HG03571 (cell line): ENCODE measurements at regions not wholly inside any gene's neighbourhood (a gene's known extent, or its start where the extent isn't known, plus 50 kb on each side); places are given as distances from the start of the nearest gene placed in this dataset.
"Not testable (repeated sequence)": the region's sequence is repeated elsewhere in the genome, so short reads cannot be mapped to it uniquely, and the experiment has no call there.

Experiments used
- ATAC-seq: cut with Tn5 transposase; IDR thresholded peaks from one replicate; pipeline ENCODE4 v1.9.1; 2021; ENCODE audit not compliant: unreplicated experiment

GRCh38 chr5:104361932-104362331 is 799.3 kb upstream of the NUDT12 start:
- ATAC-seq: no peak

GRCh38 chr5:104355350-104355749 is 792.8 kb upstream of the NUDT12 start:
- no peak for ATAC-seq

GRCh38 chr5:104353371-104353770 is 790.8 kb upstream of the NUDT12 start:
- no peak for ATAC-seq

- no peak for ATAC-seq
These were observed 790.4 kb upstream of the NUDT12 start for GRCh38 chr5:104352954-104353353.

GRCh38 chr5:104347119-104347708 is 784.6 kb upstream of the NUDT12 start:
- ATAC-seq: no peak

GRCh38 chr5:104345222-104346016 is 782.8 kb upstream of the NUDT12 start:
- ATAC-seq: no peak

GRCh38 chr5:104344809-104345208 is 782.2 kb upstream of the NUDT12 start:
- no peak for ATAC-seq

GRCh38 chr5:104327801-104328200 is 765.2 kb upstream of the NUDT12 start:
- no peak for ATAC-seq

GRCh38 chr5:104326966-104327365 is 764.4 kb upstream of the NUDT12 start:
- ATAC-seq: no peak

GRCh38 chr5:104325356-104325755 is 762.8 kb upstream of the NUDT12 start:
- no peak for ATAC-seq

- ATAC-seq: not testable (repeated sequence)
These were observed 754.1 kb upstream of the NUDT12 start for GRCh38 chr5:104316676-104317075.

GRCh38 chr5:104312481-104312880 is 749.9 kb upstream of the NUDT12 start:
- ATAC-seq: no peak

- ATAC-seq: no peak
These were observed 743.0 kb upstream of the NUDT12 start for GRCh38 chr5:104305602-104306001.

- no peak for ATAC-seq
These were observed 737.6 kb upstream of the NUDT12 start for GRCh38 chr5:104299998-104300706.

- ATAC-seq: no peak
These were observed 735.9 kb upstream of the NUDT12 start for GRCh38 chr5:104298518-104298917.

- ATAC-seq: no peak
These were observed 734.5 kb upstream of the NUDT12 start for GRCh38 chr5:104297076-104297475.

GRCh38 chr5:104295991-104296390 is 733.4 kb upstream of the NUDT12 start:
- ATAC-seq: no peak

- no peak for ATAC-seq
These were observed 720.5 kb upstream of the NUDT12 start for GRCh38 chr5:104283136-104283535.

GRCh38 chr5:104273725-104274124 is 711.1 kb upstream of the NUDT12 start:
- ATAC-seq: no peak

GRCh38 chr5:104267320-104268015 is 704.9 kb upstream of the NUDT12 start:
- ATAC-seq: no peak

- no peak for ATAC-seq
These were observed 703.6 kb upstream of the NUDT12 start for GRCh38 chr5:104266161-104266560.
